ENCODE measurements at regions not wholly inside any gene's neighbourhood (a gene's known extent, or its start where the extent isn't known, plus 50 kb on each side); places are given as distances from the start of the nearest gene placed in this dataset.

- Histone ChIP-seq H2AFZ (ENCODE audit: low read depth, low read length, poor library complexity, severe bottlenecking) (no peak overlapping the region), H3K4me2 (ENCODE audit: low read length) (no peak overlapping the region), H3K4me1 (ENCODE audit: control insufficient read depth in 1 of 2, insufficient read depth in 2 of 2, low read length in 2 of 2) (peaks cover 5 to 9% of the 10 kb centered on the region in 2 experiments; a peak in 3 of 4 replicates), H3K27me3 (ENCODE audit: insufficient read depth, low read length) (0 out of 2 replicates have a peak, but pooled peaks cover 7% of the 10 kb centered on the region), H4K20me1 (ENCODE audit: insufficient read depth) (no peaks in the 10 kb centered on the region), H3K4me3 (replicated peaks in 1 of 2; ENCODE audit: low read depth in 1 of 2, low read length in 2 of 2) (no peak overlapping the region), H3K36me3 (ENCODE audit: control insufficient read depth in 1 of 2, insufficient read depth in 2 of 2, low read length in 2 of 2) (no peaks in the 10 kb centered on the region), H3K9ac (ENCODE audit: low read length) (no peak overlapping the region), H3K9me3 (ENCODE audit: control insufficient read depth in 1 of 2, insufficient read depth in 1 of 2, low read depth in 1 of 2, low read length in 2 of 2) (no peaks in the 10 kb centered on the region), H3K9me2 (ENCODE audit: insufficient read depth) (no peaks in the 10 kb centered on the region), H3K79me2 (ENCODE audit: insufficient read depth, low read length) (no peaks in the 10 kb centered on the region), H3K27ac (ENCODE audit: low read depth, low read length) (no peak overlapping the region)
- ChIA-PET RAD21 (ENCODE audit: low non-redundant PET in 1 of 2, low total read pairs in 2 of 2, uncharacterized antibody in 2 of 2, unreplicated experiment in 2 of 2) (no interaction called here), POLR2A (no interaction called here), CTCF (no interaction called here)
- no TSS peak for BruUV-seq (replicated peaks)
- TF ChIP-seq ELF1 (IDR thresholded peaks at IDR 0.05; ENCODE audit: borderline replicate concordance, low read depth) (no peak), EGR1 (IDR thresholded peaks at IDR 0.05; ENCODE audit: low read depth) (no peak), EZH2phosphoT487 (IDR thresholded peaks at IDR 0.05; ENCODE audit: borderline replicate concordance) (no peak), POLR2AphosphoS5 (IDR thresholded peaks at IDR 0.05; ENCODE audit: low read depth, low read length) (no peak), CTCF (IDR thresholded peaks at IDR 0.05 in 2 of 3, conservative IDR thresholded peaks at IDR 0.05 in 1 of 3; ENCODE audit: borderline replicate concordance in 1 of 3, insufficient read depth in 1 of 3, low read depth in 2 of 3, low read length in 2 of 3) (no peak), MAX (IDR thresholded peaks at IDR 0.05) (no peak), EZH2 (IDR thresholded peaks at IDR 0.05) (no peak), JUND (IDR thresholded peaks at IDR 0.05) (no peak), CEBPB (IDR thresholded peaks at IDR 0.05; ENCODE audit: low read depth) (no peak), SRF (IDR thresholded peaks at IDR 0.05; ENCODE audit: low read depth) (no peak), ATF3 (IDR thresholded peaks at IDR 0.05) (no peak), POLR2A (IDR thresholded peaks at IDR 0.05; ENCODE audit: borderline replicate concordance, extremely low read depth, insufficient read depth, insufficient read length) (no peak), SP1 (IDR thresholded peaks at IDR 0.05; ENCODE audit: low read depth) (no peak), REST (IDR thresholded peaks at IDR 0.05; ENCODE audit: low read depth) (no peak), RAD21 (IDR thresholded peaks at IDR 0.05; ENCODE audit: low read depth) (no peak), SIN3A (IDR thresholded peaks at IDR 0.05; ENCODE audit: low read depth) (no peak), ZFX (IDR thresholded peaks at IDR 0.05) (no peak), CBX3 (IDR thresholded peaks at IDR 0.05; ENCODE audit: low read depth) (no peak), TCF7L2 (IDR thresholded peaks at IDR 0.05; ENCODE audit: borderline replicate concordance, extremely low read depth, insufficient read depth, insufficient read length) (no peak), YY1 (IDR thresholded peaks at IDR 0.05; ENCODE audit: extremely low read depth, insufficient replicate concordance, low read depth, low read length) (no peak)
- DNase-seq (ENCODE audit: low read depth, low spot score) (no peak), ATAC-seq (no peak)
- intact Hi-C loops (cut with micrococcal nuclease), result no loop called here
Measured at GRCh38 chr2:379778-380177, 91.9 kb upstream of the ALKAL2 start.

All from HCT116 (cell line).